GM18858 (cell line): ENCODE measurements at regions not wholly inside any gene's neighbourhood (a gene's known extent, or its start where the extent isn't known, plus 50 kb on each side); places are given as distances from the start of the nearest gene placed in this dataset.
"Not testable (repeated sequence)": the region's sequence is repeated elsewhere in the genome, so short reads cannot be mapped to it uniquely, and the experiment has no call there.

ENCODE experiments used
- ATAC-seq: cut with Tn5 transposase; IDR thresholded peaks from one replicate; pipeline ENCODE4 v1.9.1; 2021; ENCODE audit not compliant: unreplicated experiment

DNA sequence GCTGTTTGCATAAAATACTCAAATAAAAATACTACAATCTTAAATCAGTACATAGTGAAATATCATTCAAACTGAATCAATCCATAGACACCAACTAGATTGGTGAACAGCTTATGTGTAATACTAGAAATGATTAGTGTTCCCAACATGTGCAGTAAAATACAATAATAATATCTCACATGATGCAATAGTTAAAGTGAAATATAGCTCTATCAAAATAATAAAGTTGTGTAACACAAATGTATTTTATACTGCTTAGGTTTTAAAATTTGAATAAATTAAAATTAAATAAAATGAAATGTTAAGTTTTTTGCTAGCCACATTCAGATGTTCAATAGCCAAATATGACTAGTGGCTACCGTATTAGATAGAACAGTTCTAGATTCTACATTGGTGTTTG lies 714.1 kb downstream of the ZNF385D start:
- ATAC-seq = no peak

DNA sequence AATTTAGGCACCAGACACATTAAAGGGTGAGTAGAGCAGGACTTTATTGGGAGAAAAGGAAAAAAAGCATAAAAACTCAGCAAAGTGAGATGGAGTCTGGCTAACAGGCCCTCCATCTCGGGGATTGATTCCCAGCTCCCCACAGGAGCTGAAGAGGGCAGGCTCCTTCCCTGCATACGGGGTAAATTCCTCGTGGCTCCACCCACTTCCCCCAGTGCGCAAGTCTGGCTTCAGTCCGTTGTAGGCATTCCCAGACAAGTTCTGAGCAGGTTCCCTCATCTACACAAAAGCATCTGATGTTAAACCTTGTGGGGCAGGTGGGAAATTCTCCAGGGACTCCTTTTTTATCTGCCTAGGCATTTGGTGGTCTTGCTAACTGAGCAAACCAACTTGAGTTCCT lies 722.6 kb downstream of the ZNF385D start:
- ATAC-seq = no peak

DNA sequence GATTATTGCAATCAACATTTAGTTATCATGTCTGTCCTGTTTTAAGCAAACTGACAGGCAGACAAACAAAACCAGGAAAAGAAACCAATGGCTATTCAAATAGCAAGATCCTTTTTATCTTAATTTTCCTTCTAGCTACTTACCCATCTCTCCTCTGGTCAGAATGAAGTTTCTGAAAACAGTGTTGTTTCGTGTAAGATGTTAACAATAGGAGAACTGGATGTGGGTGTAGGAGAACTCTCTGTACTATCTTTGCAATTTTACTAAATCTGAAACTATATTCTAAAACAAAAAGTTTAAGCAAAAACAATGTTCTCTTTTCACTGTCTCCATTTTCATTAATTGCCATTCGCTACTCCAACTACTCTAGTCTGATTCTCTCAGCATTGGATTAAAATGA lies 726.4 kb downstream of the ZNF385D start:
- no peak for ATAC-seq

DNA sequence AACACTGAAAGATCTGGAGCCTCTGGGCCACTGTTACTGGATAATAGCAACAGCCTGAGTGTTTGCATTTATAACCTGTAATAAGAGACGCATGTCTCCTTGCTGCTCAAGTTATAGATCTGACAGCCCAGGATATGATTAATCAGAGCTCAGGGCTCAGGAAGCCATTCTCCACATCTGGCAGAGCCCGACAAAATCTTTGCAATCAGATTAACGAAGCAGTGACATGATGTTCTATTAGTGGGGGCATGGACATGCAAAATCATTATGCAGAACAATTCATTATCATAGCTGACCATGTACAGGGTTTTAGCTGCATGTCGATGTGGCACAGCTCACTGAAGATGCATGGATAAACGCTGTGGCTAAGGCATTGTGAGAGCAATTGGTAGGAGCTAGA lies 730.3 kb downstream of the ZNF385D start:
- no peak for ATAC-seq

DNA sequence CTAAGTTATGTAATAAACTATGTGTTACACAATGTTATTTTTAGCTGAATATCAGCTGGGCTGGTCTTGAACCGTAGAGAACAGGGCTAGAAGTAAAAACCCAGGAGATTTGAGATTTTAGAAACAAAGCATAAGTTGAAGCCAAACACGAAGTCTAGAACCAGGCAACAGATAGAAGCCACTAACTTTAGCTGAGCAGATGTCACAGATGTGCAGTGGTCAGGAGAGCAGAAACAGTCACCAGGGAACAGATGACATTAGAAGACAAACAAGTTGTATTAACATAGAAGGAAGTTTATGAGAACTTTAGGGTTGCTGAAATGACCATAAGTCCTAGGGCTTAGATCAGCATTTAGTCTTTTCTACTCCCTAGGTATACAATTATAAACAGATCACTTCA lies 731.0 kb downstream of the ZNF385D start:
- ATAC-seq = no peak

DNA sequence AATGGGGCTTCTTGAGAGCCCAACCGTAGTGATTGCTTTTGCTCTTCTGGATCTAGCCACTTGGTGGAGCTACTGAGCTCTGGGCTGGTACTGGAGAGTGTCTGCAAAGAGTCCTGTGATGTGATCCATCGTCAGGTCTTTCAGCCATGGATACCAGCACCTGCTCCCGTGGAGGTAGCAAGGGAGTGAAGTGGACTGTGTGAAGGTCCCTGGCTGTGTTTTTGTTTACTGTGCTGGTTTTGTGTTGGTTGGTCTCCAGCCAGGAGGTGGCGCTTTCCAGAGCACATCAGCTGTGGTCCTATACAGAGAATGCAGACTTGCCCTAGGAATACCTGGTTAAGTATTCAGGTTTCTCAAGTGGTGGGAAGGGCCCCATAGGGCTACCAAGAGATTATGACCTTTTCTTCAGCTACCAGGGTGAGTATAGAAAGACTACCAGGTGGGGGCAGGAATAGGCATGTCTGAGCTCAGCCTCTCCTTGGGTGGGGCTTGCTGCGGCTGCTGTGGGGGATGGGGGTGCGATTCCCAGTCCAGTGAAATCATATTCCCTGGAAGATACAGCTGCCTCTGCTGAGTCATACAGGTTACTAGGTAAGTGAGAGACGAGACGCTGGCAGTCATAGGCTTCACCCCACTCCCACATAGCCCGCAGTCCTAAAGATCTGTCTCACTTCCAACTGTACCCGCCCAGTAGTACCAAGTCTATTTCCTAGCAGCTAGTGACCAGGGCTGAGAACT lies 733.7 kb downstream of the ZNF385D start:
- no peak for ATAC-seq

DNA sequence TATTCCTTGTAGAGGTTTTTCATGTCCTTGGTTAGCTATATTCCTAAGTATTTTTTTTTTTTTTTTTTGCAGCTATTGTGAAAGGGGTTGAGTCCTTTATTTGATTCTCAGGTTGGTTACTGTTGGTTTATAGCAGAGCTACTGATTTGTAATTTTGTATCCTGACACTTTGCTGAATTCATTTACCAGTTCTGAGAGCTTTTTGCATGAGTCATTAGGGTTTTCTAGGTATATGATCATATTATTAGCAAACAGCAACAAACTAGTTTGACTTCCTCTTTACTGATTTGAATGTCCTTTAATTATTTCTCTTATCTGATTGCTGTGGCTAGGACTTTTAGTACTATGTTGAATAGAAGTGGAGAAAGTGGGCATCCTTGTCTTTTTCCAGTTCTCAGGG lies 737.4 kb downstream of the ZNF385D start:
- no peak for ATAC-seq

DNA sequence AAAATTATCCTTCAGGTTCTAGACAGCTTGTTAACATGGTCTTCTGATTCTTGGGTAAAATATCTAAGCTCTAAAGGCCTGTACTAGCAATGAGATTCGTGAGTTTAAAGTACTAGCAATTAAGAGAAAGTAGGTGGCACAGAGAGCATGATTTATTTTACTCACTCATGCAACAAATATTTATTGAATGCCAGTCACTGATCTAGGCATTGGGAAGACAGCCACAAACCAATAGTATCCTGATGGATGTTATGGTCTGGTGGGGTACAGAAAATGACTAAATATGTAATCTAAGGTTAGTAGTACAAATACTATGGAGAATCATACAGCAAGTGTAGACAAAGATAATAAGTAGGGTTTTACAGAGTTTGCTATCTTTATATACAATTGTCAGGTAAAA lies 751.3 kb downstream of the ZNF385D start:
- no peak for ATAC-seq

DNA sequence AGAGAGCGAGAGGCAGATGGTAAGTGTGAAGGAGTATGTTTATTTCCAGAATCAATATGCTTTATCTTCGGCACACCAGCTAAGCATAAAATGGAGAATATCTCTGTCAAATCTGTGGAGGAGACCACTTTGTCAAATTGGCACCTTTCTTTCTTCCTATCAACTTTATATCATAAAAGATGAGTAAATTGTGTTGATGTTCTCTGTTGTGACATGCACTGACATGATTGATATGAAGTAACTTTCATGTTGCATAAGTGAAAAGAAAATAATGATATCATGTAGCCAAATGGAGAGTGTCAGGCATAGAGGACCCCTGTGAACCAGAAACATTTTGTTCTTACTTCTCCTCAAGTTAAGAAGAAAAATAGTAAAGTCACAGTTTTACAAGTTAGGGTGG lies 753.8 kb downstream of the ZNF385D start:
- no peak for ATAC-seq

DNA sequence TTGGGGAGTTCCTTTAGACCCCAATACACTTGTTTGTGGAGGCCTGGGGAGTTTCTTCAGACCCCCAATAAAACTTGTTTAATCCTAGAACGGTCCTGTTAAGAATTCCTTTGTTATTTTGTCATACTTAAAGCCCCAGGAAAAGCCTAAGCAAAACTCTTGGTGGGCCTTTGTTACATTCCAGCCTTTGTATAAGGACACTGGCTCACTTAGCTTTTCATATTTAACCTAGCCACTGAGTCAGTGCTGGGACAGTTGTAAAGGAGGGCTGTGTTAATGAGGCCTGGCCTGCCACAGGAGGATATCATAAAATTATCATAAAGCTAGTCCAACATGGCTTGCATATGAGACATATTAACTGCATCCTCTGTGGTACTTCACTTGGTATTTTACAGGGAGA lies 760.1 kb downstream of the ZNF385D start:
- no peak for ATAC-seq

DNA sequence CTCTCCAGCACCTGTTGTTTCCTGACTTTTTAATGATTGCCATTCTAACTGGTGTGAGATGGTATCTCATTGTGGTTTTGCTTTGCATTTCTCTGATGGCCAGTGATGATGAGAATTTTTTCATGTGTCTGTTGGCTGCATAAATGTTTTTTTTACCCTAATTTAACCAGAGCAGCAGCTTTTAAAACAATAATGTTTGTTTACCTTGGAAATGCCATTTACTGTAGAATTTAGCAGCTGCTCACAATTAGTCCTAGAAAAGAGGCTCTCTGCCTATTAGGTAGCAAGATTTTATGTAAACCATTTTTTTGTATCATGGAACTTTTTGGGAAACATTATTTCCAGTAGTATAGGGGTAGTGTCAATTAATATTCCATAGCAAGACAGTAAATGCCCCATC lies 761.4 kb downstream of the ZNF385D start:
- not testable (repeated sequence) for ATAC-seq

DNA sequence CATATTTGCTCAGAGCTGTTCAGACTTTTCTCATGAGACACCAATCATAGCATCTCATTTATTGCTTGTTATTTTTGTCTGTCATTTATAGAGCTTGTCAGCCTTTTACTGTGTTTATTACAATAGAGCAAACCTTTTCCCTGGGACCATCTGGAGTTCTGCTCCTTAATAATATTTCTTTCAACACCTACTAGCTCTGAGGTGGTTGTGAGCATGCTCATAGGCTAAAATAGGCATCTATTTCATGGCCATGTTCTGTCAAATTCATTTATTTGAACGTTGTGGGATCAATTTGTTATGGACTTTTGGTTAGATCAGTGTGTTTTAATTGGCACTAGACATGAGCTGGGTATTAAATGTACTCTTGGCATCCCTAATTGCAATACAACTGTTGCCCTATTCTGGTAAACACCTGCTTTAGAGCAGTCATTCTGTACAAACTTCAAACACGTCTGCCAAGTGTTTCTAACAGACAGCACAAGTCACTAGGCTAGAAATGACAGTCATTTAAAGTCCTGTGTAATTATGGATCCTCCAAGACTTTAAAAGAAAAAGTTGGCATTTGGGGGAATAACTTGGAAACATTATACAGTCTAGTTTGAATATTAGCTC lies 766.3 kb downstream of the ZNF385D start:
- no peak for ATAC-seq

DNA sequence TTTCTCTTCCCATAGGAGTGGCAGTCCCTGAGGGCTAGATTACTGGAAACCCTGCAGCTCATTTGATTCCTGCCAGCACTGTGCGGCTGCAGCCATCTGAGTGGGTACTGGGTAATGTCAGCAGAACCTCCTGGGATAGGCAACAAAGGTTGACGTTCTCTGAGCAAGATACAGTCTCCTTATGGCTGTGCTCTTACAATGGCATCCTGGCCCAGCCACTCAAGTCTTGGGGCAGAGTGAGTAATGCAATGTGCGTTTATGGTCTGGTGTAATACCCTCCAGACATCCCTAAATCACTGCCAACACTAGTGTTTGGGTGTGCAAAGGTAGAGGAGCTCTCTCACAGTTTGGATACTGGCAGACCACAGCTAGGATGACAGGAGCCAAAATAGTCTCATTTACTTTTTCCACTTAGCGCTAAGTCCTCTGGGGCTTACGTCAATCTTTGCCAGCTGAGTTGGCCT lies 775.8 kb downstream of the ZNF385D start:
- ATAC-seq = no peak

DNA sequence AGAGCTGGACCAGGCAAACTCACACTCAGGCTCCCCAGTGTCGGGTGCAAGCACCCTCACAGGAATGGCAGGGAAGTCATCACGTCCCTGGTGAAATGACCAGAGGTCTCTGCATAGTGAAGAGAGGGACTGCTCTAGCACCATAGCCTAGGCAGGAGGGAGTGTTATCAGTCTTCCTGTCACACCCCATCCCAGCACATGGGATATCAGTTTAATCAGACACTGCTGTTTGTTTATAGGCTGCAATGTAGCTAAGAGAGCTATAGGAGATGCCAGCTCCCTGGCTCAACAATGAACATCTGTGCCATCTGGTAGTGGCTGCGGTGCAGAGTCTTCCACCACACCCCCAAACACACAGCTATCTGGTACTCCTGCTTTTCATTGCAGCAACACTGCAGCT lies 776.6 kb downstream of the ZNF385D start:
- ATAC-seq = no peak

DNA sequence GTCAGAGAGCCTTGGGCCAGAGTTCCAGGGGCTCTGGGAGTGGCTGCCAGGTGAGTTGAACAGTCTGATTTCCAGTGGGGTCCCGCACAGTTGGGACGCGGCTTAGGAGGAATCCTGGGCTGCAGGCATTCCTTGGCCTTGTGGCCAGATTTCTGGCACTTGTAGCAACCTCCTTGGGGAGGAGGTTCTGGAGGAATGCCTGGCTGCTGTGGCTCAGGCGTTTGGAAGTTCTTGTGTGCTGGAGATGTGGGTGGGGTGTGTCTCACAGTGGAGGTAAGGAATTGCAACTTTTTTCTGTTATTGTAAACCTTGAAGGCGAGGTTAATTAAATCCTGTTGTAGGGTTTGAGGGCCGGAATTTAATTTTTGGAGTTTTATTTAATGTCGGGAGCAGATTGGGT lies 780.2 kb downstream of the ZNF385D start:
- ATAC-seq = not testable (repeated sequence)

DNA sequence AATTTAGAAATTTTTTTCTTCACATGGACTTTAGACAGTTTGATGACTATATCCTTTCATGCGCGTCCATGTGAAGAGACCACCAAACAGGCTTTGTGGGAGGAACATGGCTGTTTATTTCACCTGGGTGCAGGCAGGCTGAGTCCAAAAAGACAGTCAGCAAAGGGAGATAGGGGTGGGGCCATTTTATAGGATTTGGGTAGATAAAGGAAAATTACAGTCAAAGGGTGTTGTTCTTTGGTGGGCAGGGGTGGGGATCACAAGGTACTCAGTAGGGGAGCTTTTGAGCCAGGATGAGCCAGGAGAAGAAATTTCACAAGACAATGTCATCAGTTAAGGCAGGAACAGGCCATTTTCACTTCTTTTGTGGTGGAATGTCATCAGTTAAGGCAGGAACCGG lies 781.5 kb upstream of the SGO1 start:
- not testable (repeated sequence) for ATAC-seq

DNA sequence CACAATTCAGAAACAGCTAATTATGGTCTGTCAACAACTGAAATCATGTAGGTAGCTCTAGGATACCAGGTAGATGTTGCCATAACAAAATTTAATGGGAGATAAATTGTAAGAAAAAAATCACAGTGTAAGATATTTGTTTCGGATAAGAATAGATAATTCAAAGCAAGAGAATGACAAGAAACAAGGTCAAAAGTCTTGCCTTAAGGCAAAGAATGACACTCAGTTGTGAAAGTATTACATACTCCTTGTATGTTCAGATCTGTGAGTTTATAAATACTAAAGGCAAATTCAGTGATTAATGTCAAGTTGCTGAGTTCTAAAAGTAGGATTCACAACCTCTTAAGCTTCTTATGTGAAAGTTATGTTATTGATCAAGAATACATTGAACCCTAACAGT lies 772.2 kb upstream of the SGO1 start:
- no peak for ATAC-seq

DNA sequence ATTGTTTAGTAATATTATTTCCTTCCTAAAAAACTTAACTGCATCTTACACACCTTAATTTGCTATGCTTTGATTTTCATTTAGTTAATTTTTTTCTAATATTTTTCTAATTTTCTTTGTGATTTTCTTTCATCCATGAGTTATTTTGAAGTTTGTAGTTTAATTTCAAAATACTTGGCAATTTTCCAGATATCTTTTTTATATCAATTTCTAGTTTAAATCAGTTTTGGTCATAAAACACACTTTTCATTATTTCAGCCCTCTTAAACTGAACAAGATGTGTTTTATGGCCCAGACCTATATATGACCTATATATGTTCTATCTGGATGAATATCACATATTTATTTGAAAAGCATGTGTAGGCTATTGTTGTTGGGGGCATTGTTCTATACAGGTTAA lies 759.9 kb upstream of the SGO1 start:
- ATAC-seq = no peak

DNA sequence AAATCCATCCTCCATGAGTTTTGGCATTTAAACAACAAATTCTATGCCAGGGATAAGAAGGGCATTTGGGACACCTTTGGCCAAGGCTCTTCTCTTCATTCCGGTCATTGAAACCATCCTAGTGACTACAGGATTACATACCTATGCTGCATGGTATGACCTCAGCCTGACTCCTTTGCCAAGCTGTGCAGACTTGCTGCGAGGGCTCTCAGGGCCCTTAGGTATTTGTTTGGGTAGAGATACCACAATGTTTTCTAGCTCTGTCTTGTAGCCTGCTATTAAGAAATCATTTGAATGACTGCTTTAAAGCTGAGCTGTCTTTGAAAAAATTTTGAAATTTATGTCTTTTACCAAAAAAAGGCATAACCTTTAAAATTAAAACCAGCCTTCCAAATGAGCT lies 749.8 kb upstream of the SGO1 start:
- no peak for ATAC-seq

DNA sequence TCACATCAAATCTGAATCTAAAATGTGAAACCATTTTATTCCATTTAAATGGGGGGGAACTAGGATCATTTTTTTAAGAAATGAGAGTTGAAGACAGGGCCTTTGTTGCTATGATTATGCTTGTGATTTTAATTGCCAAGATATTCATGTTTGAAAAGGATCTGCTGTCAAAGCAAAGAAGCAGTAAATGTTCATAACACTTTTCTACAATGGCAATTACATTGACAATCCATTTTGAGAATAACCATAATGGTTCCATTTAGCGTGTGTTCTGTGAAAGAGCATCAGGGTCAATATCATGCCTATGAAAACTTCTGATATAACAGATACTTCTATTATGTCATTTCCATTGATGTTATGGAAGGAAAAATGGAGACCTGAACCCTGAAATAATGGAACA lies 745.8 kb upstream of the SGO1 start:
- ATAC-seq = no peak

DNA sequence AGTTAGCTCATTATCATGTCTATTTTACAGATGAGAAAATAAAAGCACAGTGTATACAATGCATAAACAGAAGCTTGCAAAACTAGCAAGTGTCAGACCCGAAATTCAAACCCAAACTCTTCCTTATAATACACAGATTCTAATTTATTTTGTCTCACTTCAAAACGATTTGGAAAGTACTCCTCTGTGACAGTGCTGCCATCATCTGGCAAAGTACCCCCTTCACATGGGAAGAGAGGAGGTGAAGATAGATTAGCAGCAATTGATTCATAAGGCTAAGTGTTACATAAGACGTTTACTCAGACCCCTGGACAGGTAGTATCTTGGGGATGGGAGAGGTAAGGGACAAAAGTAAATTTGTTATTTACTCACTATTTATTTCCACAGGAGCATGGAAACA lies 744.0 kb upstream of the SGO1 start:
- ATAC-seq = no peak

DNA sequence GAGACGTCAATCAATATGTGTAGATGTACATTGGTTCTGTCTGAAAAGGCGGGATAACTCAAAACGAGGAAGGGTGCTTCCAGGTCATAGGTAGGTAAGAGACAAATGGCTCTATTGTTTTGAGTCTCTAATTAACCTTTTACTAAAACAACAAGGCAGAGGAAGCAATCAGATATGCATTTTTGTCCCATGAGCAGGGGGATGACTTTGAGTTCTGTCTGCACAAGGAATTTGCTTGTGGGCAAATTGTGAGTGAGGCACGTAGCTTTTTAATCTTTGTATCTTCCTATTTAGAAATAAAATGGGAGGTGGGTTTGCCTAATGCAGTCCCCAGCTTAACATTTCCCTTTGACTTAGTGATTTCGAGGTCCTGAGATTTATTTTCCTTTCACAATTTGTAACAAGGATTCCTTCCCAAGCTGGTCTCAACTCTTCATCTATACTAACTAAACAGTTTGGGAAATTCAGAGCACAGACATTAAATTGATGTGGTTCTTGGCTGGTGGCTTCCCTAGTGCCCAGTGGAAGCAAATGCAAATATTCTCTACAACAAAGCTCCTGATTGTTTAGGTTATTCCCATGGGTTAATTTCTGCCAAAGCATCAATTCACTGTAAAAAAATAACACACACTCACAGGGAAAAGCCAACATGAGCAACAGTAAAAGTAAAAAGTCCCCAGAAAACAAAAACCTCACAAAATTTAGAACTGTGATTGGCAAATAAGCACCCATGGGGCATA lies 738.8 kb upstream of the SGO1 start:
- ATAC-seq = no peak
